KOPT-K1 (cell line): ENCODE measurements at regions not wholly inside any gene's neighbourhood (a gene's known extent, or its start where the extent isn't known, plus 50 kb on each side); places are given as distances from the start of the nearest gene placed in this dataset.
"Not testable (repeated sequence)": the region's sequence is repeated elsewhere in the genome, so short reads cannot be mapped to it uniquely, and the experiment has no call there.

ENCODE experiments used
- H3K27ac ChIP-seq: fragments of 200-600 bp; sonication (generic); 2 replicates; pipeline ENCODE4 v1.5.1; 2016; ENCODE audit warnings: antibody characterized with exemption, mild to moderate bottlenecking, low read depth, low read length; ENCODE audit not compliant: poor library complexity, severe bottlenecking
- H3K36me3 ChIP-seq: fragments of 200-600 bp; sonication (generic); 2 replicates; pipeline ENCODE4 v1.5.1; 2017; ENCODE audit warnings: antibody characterized with exemption, mild to moderate bottlenecking, low read length, moderate library complexity; ENCODE audit not compliant: insufficient read depth
- H3K9me3 ChIP-seq: fragments of 200-600 bp; sonication (generic); 2 replicates; pipeline ENCODE4 v1.5.1; 2017; ENCODE audit warnings: antibody characterized with exemption, low read length, mild to moderate bottlenecking; ENCODE audit not compliant: insufficient read depth, poor library complexity, severe bottlenecking

DNA sequence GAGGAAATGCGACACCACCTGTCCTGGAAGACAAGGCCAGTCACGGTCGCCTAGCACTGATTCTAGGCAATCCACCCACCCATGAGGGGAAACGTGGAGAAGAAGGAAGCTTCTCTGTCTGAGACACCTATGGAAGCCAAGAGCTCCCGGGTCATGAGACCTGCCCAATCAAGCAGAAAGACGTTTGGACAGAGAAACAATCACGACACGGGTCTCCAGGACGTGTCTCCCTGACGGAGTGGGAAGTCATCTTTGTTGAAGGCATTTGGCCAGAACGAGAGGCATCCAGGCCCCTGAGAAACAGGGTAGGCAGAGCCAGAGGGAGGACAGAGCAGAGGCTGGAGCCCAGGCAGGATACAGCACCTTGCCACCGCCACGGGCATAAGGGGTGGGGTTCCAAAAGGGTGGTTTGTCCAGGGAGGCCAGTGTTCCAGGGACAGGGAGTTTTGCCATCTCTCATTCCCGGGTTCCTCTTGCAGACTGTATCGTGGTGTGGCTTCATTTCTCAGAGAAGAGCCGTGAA lies 482.9 kb downstream of the SPATA31A7 start:
- not testable (repeated sequence) for H3K27ac ChIP-seq, H3K36me3 ChIP-seq
- peaks cover 50% of the 10 kb centered on the region for H3K9me3 ChIP-seq

DNA sequence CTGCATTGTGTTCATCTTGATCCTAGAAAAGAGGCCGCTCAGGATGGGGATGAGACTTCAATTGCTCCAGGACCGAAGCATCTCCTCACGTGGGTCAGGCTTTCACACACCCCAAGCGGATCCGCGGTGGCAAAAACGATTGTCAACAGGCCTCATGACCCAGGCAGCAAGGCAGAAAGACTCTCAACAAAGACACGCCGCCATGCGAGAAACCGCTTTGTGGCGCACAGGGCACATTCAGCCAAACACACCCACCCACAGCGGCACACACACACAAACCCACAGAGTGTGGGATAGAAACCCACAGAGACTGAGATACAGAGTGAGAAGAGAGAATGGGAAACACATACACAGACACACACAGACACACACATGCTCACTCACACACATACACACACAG lies 483.4 kb downstream of the SPATA31A7 start:
- H3K36me3 ChIP-seq, result no peaks in the 10 kb centered on the region
- H3K27ac ChIP-seq, result no peak overlapping the region

DNA sequence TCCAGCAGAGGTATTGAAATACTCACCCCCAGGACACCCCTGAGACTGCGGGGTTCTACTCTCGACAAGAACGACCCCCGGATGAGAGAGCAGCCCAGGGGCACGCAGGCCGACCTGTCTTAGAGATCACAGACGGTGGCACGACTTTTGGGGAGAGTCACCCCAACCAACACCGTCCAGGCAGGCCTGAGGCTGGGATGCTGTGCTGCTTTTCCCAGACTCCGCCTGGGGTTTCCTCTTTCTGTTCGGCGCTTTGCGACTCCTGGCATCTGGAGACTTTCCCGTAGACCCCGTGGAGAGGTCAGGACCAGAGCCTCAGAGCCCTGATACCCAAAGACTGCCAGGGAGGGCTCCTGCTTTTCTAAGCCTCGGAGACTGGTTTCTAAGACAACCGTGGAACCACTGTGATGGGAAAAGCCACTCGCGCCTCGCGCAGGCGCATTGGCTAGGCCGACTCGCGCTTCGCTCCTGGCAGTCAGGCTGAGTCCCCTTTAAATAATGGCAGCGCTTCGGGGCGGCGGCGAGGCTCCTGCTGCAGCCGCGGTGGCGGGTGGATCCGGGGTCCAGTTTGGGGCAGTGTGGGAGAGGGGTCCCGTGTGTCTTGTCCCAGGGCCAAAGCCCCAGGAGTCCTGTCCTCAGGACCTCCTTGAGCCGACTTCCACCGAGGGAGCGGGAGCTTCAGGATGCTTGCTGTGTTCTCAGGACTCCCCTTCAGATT lies 484.0 kb downstream of the SPATA31A7 start:
- H3K9me3 ChIP-seq, result peaks cover 46% of the 10 kb centered on the region
- no peaks in the 10 kb centered on the region for H3K36me3 ChIP-seq
- no peak overlapping the region for H3K27ac ChIP-seq

More for the DNA sequence above, 483.4 kb downstream of the SPATA31A7 start:
- peaks cover 46% of the 10 kb centered on the region for H3K9me3 ChIP-seq

DNA sequence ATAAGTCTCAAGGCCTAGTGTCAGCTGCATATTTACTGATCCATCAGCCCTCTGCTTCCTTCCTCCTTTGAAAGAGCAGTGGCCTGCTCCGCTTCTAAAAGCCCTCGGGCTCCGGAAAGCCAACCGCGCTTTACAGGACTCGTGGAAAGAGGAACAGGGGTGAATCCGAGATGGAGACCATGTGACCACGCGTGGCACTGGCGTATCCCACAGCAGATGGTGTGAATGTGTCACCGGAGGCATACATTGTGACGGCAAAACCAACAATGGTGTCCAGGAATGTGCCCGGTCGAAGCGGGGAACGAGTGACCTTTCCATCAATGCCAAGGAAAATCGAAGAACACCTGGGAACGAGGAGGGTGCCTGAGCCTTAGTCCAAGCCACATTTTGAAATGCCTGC lies 484.6 kb downstream of the SPATA31A7 start:
- Histone ChIP-seq H3K36me3 (no peaks in the 10 kb centered on the region), H3K9me3 (peaks cover 44% of the 10 kb centered on the region), H3K27ac (no peak overlapping the region)

DNA sequence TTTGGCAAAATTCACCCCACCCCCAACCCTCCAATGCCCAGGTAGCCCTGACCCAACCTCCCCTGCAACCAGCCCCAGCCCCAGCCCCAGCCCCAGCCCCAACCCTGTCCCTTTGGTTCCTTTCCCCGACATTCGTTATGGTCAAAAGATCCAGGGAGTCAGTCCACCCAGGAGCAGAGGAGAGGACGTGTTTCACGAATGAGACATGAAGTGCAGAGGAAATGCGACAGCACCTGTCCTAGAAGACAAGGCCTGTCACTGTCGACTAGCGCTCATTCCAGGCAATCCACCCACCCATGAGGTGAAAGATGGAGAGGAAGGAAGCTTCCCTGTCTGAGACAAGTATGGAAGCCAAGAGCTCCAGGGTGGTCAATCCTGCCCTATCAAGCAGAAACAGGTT lies 485.0 kb downstream of the SPATA31A7 start:
- Histone ChIP-seq H3K27ac (no peak overlapping the region), H3K36me3 (no peaks in the 10 kb centered on the region), H3K9me3 (peaks cover 40% of the 10 kb centered on the region)
